ENCODE measurements at regions not wholly inside any gene's neighbourhood (a gene's known extent, or its start where the extent isn't known, plus 50 kb on each side); places are given as distances from the start of the nearest gene placed in this dataset.

DNA sequence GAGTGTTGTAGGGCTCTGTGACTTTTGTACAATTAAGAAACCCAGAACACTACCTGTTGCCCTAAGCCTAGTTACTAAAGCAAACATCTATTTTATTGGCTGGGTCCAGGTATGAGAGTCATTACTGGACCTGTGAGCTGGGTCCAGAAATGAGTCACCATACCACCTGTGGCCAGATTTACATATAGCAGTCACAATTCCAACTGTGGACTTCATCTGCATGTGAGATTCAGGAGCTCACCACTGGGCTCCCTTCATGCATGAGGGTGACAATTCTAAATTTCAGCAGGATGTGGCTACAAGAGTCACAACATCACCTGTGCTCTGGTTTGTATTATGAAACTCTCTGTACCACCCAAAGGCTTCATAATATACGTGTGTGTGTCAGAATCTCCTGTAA is 2038.0 kb downstream of the TP53TG3F start:
- no peak for DNase-seq (ENCODE audit: low spot score)

DNA sequence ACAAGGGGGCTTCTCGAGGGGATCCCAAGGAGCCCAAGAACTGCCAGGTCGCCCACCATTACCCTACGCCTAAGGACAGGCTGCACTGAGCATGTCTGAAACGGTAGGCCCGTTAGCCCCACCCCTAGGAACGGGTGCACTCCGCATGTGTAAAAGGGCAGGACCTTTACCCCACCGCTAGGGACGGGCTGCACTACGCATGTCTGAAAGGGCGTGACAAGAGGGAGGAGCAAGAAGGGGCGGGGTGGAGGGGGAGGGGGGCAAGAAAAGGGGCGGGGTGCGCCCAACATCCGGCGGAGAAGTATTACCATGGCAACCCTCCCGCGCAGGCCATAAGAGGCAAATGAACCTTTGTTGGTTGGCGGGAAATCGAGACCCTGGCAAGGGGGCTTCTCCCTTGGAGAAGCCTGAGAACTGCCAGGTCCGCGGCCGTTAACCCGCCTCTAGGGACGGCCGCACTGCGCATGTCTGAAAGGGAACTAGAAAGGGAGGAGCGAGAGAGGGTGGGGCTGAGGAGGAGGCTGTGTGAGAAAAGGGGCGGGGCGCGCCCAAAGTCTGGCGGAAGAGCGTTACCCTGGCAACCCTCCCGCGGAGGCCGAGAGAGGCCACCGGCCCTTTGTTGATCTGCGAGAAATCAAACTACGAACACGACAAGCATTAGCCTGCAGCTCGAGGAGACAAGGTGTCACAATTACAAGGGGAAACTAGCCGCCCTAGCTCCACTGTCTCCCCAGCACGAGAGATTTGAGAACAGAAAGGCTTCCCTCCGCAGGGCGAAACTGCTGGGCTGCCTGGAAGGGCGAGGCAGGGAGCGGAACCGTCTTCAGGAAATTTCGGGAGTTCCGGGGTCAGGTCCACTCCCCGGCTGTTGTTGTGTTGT is 2046.8 kb downstream of the TP53TG3F start:
- no peak for DNase-seq (ENCODE audit: low spot score)

DNA sequence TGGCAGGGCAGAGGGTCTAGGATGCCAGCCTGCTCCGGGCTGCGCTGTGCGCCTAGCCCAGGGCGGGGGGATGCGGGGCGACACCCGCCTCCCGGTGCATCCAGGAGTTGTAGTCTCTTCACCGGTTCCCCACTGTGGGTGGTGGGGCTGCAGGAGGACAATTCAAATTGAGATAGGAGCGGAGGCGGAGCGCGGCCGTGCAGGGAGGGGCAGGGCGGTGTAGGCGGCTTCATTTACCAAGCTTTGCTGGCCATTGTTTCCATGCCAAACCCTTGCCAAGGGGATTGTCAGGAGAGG is 2047.4 kb downstream of the TP53TG3F start:
- no peak for DNase-seq (ENCODE audit: low spot score)

DNA sequence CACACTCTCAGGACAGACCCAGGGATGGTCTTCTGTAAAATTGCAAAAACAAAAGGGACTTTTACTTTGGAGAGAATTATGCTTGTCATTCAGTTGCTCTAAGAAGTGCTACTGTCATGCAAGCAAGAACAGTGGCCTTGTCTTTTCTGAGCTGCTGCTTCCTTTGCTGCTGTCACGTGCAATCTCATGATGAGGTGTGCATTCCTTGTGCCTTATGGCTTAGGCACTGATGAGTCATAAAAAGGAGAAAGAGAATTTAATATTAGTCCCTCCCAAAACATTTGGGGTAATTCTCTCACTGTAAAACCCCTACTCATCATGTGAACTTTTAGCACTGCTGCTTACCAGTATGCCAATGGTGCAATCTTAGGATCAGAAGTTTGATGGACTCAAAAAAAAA is 2051.3 kb downstream of the TP53TG3F start:
- no peak for DNase-seq (ENCODE audit: low spot score)

DNA sequence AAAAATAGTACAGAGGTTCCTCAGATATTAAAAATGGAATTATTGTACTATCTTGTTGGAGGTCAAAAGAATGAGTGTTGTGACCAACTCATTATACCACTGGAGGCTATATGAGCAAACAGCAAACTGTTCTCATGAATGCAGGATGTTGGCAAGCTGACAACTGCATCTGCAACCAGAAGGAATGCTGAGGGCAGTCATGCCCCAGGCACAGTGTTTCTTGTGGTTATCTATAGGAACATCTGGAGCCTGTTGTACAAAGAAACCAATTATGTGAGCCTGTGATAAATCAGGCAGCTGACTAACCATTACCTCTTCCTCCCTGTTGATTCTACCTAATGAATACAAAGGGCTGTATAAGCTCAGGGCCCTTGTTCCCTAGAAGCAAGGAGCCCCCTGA is 2057.1 kb downstream of the TP53TG3F start:
- DNase-seq (ENCODE audit: low spot score) = no peak

DNA sequence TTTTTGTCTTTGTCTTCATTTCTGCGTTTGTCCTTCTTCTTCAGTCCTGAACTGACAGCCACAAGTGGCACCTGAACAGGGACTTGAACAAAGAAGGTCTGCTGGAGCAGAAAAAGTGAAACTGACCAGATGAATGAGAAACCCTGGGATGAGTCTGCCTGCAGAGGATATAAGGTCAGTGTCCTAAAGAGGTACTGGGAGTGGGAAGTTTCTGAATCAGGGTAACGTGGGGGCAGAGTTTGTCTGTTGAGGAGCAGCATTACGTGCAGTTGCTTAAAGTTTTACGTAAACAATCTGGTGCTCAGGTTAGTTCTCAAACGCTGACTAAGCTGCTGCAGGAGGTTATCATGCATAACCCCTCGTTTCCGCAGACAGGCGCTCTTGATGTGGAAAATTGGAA is 2057.6 kb downstream of the TP53TG3F start:
- DNase-seq (ENCODE audit: low spot score) = no peak

DNA sequence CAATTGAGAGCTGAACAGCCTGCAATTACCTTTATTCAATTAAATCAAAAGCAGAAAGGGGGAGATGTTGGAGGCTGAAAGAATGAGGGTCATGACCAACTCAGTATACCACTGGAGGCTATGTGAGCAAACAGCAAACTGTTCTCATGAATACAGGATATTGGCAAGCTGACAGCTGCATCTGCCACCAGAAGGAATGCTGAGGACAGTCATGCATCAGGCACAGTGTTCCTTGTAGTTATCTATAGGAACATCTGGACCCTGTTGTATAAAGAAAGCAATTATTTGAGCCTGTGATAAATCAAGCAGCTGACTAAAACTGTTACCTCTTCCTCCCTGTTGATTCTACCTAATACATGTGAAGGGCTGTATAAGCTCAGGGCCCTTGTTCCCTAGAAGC is 2064.6 kb downstream of the TP53TG3F start:
- DNase-seq (ENCODE audit: low spot score) = no peak

DNA sequence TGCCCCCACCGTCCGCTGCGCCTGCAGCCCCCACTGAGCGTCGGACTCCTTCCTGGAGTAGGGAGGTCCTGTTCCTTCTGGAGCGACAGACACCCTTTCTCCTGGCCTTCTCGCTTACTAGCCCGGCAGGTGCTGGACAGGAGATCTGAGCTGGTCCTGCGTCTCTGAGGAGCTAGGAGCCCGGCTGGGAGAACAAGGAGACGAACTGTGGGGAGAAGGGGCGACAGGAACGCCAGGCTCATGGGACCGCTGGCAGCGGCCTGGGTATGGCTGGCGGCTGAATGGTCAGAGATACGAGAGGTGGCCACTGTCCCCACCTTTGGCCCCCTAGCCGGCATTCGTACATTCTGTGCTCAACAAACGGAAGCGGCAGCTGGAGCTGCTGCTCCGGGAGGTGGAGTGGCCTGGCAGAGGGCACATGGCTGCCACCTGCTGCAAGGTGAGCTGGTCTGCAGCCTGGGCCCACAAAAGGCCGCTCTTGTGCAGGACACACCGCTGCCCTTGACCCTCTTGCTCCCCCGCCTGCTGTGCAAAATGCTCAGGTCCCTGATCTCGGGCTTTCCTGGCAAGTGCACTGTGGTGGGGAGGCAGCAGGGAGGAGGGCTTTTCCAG is 2066.7 kb downstream of the TP53TG3F start:
- DNase-seq (ENCODE audit: low spot score) = no peak

DNA sequence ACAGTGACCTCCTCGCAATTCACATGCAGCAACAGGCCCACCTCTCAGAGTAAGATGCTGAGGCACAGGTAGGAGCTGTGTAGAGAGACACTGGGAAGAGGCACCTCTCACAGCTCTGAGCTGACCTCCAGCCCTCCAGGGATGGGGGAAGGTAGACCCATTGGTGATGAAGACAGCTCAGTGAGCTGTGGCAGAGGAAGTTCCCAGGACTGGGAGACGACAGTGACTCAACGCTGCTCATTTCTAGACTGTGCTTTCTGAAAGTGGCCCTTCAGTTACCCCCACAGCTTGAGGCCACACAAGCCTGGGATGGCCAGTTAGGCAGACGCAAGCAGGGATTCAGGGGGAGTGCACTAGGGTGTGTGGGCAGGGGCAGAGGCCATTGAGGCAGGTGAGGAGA is 2073.2 kb downstream of the TP53TG3F start:
- DNase-seq (ENCODE audit: low spot score) = no peak

DNA sequence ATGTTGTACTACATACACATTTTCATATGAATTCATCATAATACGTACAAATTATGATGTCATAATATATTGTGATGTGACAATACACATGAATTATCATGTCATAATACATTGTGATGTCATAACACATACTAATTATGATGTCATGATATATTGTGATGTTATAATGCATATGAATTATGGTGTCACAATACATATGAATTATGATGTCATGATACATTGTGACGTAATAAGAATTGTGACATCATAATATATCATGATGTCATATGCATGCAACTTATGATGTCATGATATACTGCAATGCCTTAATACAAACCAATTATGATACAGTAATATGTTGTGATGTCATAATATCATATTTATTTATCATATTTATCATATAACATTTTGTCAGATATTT is 2074.3 kb downstream of the TP53TG3F start:
- DNase-seq (ENCODE audit: low spot score) = no peak

DNA sequence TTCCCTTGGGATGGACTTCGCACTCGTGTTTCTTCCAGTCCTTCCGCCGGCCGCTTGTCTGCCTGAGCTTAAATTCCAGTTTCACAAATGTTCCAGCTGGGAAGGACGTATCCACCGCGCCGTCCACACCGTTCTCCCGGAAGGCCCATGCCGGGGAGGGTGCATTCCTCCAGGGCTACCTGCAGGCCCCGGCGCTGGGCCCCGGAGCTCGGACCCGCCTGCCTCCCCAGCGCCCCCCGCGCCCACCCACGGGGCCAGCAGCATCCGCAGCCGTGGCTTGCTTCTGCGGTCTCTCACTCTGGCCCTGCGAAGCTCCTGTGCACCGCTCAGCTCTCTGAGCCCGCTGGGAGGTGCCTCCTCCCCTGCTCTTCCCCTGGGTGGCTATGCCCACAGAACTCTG is 2084.1 kb downstream of the TP53TG3F start:
- no peak for DNase-seq (ENCODE audit: low spot score)

DNA sequence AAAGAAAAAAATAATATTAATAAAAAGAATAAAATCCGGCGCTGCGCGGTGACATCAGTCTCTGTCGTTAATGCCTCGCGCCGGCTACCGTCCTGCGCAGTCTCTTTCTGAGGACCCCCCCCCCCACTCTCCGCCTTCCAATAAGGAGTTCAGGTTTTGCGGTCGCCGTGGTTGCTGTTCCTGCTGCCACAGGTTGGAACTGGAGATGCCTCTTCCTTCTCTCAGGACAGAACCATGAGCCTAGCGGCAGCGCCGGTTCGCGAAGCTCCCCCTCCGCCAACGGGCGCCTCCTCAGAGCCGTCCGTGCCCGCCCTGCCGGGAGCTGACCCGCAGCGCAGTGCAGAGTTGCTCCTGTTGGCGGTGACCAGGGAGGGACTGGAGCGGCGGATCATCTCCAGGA is 2093.4 kb downstream of the TP53TG3F start:
- DNase-seq (ENCODE audit: low spot score) = no peak

DNA sequence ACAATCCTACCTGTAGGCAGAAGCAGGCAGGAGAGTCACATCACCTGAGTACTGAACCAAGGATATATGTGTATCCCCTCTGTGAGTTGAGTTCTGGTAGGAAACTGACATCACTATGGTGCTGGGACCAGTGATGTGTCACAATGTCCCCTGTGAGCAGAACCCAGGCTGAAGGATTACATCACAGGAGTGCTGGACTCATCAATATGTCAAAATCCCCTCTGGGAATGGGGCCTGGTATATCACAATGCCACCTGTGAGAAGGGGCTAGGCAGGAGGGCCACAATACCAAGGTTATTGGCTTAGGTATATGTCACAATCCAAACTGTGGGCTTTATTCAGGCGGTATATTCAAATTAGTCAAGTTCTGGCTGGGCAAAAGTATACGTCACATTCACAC is 2098.3 kb downstream of the TP53TG3F start:
- DNase-seq (ENCODE audit: low spot score) = no peak

DNA sequence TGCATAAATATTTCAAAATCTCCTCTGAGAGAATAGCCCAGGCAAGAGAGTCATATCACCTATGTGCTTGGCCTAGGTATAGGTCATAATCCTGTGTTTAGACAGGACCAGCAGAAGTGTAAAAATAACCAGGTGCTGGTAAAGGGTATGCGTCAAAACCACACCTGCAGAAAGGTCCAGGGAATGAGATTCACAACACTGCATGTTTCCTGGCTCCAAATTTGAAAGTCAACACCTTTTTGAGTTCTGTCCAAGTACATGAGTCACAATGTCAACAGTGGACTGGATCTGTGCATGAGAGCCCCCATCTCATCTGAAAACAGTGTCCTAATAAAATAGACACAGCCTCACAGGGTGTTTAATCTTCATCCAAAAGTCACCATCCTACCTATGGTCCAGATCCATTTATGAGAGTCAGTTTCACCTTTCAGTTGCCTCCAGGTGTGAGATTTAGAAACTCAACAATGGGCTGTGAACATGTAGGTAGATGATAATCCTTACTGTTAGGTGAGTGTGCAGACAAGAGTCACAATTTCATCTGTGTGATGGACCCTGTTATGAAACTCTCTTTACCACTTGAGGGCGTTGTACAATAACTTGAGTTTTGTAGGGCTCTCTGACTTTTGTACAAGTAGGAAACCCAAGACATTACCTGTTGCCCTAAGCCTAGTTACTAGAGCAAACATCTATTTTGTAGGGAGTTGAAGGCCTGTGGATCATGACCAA is 2100.7 kb downstream of the TP53TG3F start:
- DNase-seq (ENCODE audit: low spot score) = no peak

DNA sequence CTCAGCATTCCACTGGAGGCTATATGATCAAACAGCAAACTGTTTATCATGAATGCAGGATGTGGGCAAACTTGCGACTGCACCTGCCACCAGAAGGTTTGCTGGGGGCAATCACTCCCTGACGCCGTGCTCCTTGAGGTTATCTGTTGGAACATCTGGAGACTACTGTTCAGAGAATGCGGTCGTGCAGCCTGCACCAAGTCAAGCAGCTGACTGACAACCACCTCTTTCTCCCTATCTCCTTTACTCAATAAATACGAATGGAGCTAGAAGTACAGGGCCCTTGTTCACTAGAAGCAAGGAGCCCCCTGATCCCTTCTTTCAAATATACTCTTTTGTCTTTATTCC is 2101.2 kb downstream of the TP53TG3F start:
- no peak for DNase-seq (ENCODE audit: low spot score)

DNA sequence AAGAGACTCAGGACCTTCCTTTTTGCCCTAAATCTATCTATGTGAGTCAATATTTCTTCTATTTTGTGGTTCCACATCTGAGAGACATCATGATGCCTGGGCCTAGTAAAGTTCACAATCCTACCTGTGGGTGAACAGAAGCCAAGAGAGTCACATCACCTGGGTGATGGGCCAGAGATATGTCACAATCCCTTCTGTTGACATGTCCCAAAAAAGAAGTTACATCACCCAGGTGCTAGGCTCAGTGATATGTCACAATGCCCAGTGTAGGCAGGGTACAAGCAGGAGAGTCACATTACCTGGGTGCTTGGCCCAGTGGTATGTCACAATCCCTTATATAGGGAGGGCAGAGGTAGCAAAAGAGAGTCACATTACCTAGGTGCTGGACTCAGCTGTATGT is 2101.9 kb downstream of the TP53TG3F start:
- DNase-seq (ENCODE audit: low spot score) = no peak

DNA sequence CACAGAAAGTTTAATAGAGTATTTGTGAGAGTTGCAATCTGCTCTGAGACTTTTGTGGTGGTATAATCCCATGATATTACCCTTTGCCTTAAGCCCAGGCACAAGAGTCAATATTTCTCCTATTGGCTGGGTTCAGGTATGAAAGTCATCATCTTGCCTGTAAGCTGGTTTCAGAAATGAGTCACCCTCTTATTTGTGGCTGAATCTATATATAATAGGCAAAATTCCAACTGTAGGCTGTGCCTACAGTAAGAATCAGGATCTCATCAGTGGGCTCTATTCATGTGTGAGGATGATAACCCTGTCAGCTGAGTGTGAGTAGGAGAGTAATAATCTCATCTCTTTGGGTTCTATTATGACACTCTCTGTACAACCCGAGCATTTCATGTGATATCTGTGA is 2103.1 kb downstream of the TP53TG3F start:
- no peak for DNase-seq (ENCODE audit: low spot score)

DNA sequence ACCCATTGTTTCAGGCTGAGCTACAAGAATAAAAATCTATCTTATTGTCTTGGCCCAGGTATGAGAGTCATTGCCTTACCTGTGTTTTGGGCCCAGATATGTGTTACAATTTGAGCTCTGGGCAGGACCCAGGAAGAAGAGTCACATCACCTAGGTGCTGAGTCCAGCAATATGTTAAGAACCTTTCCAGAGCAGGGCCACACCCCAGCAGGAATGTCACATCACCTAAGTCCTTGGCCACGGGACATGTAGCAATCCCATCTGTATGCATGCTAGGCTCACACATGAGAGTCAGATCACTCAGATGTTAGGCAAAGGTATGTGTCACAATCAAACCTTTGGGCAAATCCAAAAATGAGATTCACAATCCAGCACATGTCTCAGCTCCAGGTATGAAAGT is 2103.5 kb downstream of the TP53TG3F start:
- DNase-seq (ENCODE audit: low spot score) = no peak

DNA sequence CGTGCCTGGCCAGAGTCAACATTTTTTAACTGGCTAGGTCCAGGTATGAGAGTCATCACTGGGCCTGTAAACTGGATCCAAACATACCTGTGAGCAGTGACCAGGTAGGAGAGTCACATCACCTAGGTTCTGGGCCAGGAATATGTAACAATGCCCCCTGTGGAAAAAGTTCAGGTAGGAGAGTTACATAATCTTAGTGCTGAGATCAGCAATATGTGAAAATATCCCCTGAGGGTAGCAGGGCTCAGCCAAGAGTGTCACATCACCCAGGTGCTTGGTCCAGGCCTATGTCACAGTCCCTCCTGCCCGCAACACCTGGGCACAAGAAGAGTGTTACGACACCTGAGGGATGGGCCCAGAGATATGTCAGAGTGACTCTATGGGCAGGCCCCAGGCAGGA is 2104.7 kb downstream of the TP53TG3F start:
- DNase-seq (ENCODE audit: low spot score) = no peak

DNA sequence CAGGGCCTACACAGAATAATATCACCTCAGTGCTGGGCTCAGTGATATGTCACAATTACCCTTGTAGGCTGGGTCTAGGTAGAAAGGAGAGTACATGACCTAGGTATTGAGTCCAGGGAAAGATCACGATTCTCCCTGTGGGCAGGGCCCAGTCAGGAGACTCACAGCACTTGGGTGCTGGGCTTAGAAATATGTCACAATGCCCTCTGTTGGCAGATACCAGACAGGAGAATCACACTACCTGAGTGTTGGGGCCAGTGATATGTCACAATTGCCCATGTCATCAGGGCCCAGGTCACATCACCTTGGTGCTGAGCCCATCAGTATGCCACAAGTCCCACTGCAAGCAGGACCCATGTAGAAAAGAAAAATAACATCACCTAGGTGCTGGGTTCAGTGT is 2105.5 kb downstream of the TP53TG3F start:
- DNase-seq (ENCODE audit: low spot score) = no peak

DNA sequence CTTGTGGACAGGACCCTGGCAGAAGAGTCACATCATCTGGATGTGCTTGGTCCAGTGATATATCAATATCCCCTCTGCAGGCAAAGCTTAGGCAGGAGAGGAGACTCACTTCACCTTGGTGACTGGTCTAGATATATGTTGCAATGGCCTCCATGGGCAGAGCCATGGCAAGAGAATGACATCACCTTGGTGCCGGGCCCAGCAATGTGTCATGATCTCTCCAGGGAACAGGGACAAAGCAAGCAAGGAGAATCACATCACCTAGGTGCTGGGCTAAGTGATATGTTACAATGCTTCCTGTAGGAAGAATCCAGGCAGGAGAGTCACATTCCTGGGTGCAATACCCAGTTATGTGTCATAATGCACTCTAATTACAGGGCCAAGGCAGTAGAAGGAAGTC is 2106.2 kb downstream of the TP53TG3F start:
- no peak for DNase-seq (ENCODE audit: low spot score)

DNA sequence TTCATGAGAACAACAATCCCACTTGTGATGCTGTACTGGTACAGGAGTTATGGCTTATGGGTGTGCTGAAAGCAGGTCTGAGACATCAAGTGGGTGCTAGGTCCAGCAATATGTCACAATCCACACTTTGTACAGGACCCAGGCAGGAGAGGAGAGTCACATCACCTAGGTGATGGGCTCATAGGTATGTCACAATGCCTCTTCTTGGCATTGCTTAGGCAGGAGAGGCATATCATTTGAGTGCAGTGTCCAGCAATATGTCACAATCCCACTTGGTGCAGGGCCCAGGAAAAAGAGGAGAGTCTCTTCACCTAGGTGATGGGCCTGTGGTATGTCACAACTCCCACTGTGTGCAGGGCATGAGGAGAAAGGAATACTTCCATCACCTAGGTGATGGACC is 2110.0 kb downstream of the TP53TG3F start:
- DNase-seq (ENCODE audit: low spot score) = no peak

DNA sequence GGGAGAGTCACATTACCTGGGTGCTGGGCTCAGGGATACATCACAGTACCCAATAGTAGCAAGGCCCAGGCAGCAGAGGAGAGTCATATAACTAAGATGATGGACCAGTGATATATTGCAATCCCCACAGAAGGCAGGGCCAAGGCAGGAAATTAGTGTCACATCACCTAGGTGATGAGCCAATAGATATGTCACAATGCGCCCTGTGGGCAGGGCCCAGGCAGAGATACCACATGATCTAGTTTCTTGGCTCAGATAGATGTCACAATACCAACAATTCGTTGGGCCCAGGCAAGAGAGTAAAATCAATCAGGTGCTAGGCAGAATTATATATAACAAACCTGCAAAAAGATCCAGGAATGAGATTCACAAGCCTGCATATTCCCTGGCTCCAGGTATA is 2111.5 kb downstream of the TP53TG3F start:
- DNase-seq (ENCODE audit: low spot score) = no peak
